Choroid plexus epithelial cell (primary cell): ENCODE measurements at regions not wholly inside any gene's neighbourhood (a gene's known extent, or its start where the extent isn't known, plus 50 kb on each side); places are given as distances from the start of the nearest gene placed in this dataset.

Experiments used
- DNase-seq: peaks from one replicate; pipeline ENCODE4 v3.0.0-alpha.2; 2010; ENCODE audit warnings: low read depth
- H3K4me3 ChIP-seq: 2 replicates; pipeline ENCODE4 v1.5.1; 2011; ENCODE audit warnings: low read depth, mild to moderate bottlenecking, control low read depth, low read length, moderate library complexity
- CTCF ChIP-seq: conservative IDR thresholded peaks from 2 replicates; pipeline ENCODE4 v1.5.1; 2011; ENCODE audit warnings: low read depth, mild to moderate bottlenecking, control low read depth, inconsistent platforms, low read length, moderate library complexity

- no peak for TF ChIP-seq CTCF
- DNase-seq = no peak
- H3K4me3 ChIP-seq = no peak overlapping the region
Observed at GRCh38 chr2:103167599-103167998, 405.8 kb downstream of the TMEM182 start.

- no peak for DNase-seq
- TF ChIP-seq CTCF = no peak
- H3K4me3 ChIP-seq = no peak overlapping the region
Observed at GRCh38 chr2:103169861-103170260, 408.0 kb downstream of the TMEM182 start.

- H3K4me3 ChIP-seq = no peak overlapping the region
- no peak for DNase-seq
- TF ChIP-seq CTCF = no peak
Observed at GRCh38 chr2:103172821-103173220, 411.0 kb downstream of the TMEM182 start.

- no peak overlapping the region for H3K4me3 ChIP-seq
- no peak for TF ChIP-seq CTCF
- no peak for DNase-seq
Observed at GRCh38 chr2:103174711-103175110, 412.9 kb downstream of the TMEM182 start.

- TF ChIP-seq CTCF = no peak
- DNase-seq = no peak
- H3K4me3 ChIP-seq = no peak overlapping the region
Observed at GRCh38 chr2:103176294-103176915, 414.6 kb downstream of the TMEM182 start.

GRCh38 chr2:103179798-103180197 is 418.0 kb downstream of the TMEM182 start:
- H3K4me3 ChIP-seq = no peak overlapping the region
- no peak for DNase-seq
- TF ChIP-seq CTCF = no peak

- TF ChIP-seq CTCF = no peak
- DNase-seq = no peak
- H3K4me3 ChIP-seq = no peak overlapping the region
Observed at GRCh38 chr2:103183061-103183460, 421.2 kb downstream of the TMEM182 start.
